ENCODE measurements at regions not wholly inside any gene's neighbourhood (a gene's known extent, or its start where the extent isn't known, plus 50 kb on each side); places are given as distances from the start of the nearest gene placed in this dataset.

GRCh38 chr15:98387866-98388265 is 260.5 kb upstream of the IGF1R start:
- CTCF ChIA-PET = interaction anchor here (1.1 to 1.3 kb wide), 2 partner anchors 34 to 41 kb away, joined by 3 read pairs; no protein-coding TSS in a partner anchor
- WGBS (ENCODE audit: missing lambda C conversion rate) = 0% methylated on average over 2 of the region's 2 CpGs

GRCh38 chr15:98390946-98391530 is 257.3 kb upstream of the IGF1R start:
- TF ChIP-seq HOXB13 (CRISPR knock-in tag; IDR thresholded peaks at IDR 0.05; ENCODE audit: low read depth) = no peak
- TF ChIP-seq JUNB (IDR thresholded peaks at IDR 0.05) = no peak
- TF ChIP-seq HDAC2 (IDR thresholded peaks at IDR 0.05) = no peak
- no peak for TF ChIP-seq FOSB (CRISPR knock-in tag; IDR thresholded peaks at IDR 0.05)
- TF ChIP-seq SREBF2 (IDR thresholded peaks at IDR 0.05) = no peak
- TF ChIP-seq CHD2 (IDR thresholded peaks at IDR 0.05; ENCODE audit: low read length, partially characterized antibody) = no peak
- TF ChIP-seq, protein P1, sequence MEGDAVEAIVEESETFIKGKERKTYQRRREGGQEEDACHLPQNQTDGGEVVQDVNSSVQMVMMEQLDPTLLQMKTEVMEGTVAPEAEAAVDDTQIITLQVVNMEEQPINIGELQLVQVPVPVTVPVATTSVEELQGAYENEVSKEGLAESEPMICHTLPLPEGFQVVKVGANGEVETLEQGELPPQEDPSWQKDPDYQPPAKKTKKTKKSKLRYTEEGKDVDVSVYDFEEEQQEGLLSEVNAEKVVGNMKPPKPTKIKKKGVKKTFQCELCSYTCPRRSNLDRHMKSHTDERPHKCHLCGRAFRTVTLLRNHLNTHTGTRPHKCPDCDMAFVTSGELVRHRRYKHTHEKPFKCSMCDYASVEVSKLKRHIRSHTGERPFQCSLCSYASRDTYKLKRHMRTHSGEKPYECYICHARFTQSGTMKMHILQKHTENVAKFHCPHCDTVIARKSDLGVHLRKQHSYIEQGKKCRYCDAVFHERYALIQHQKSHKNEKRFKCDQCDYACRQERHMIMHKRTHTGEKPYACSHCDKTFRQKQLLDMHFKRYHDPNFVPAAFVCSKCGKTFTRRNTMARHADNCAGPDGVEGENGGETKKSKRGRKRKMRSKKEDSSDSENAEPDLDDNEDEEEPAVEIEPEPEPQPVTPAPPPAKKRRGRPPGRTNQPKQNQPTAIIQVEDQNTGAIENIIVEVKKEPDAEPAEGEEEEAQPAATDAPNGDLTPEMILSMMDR (IDR thresholded peaks at IDR 0.05) = no peak
- FAIRE-seq (no peak), DNase-seq (ENCODE audit: low read depth in 1 of 2, low spot score in 1 of 2) (no peak), ATAC-seq (no peak)
- CTCF ChIA-PET = no interaction called here
- Histone ChIP-seq H3K27ac (no peak overlapping the region), H3K4me1 (no peaks in the 10 kb centered on the region), H3K4me3 (no peak overlapping the region), H3K9me3 (peaks cover 1% of the 10 kb centered on the region; the same call in 2 of the 3 replicates), H3K4me2 (no peak overlapping the region)
- WGBS (ENCODE audit: missing lambda C conversion rate) = 59% methylated on average over 7 of the region's 7 CpGs
- POLR2A ChIA-PET = no interaction called here

More at GRCh38 chr15:98387866-98388265, 260.5 kb upstream of the IGF1R start:
- POLR2A ChIA-PET = no interaction called here
- no peak overlapping the region for H3K4me3 ChIP-seq
- DNase-seq (ENCODE audit: low read depth in 1 of 2, low spot score in 1 of 2) = no peak
- no peak for TF ChIP-seq ZNF302 (CRISPR knock-in tag; IDR thresholded peaks at IDR 0.05)
- no peak for TF ChIP-seq JUN (IDR thresholded peaks at IDR 0.05)
- TF ChIP-seq, protein P2, sequence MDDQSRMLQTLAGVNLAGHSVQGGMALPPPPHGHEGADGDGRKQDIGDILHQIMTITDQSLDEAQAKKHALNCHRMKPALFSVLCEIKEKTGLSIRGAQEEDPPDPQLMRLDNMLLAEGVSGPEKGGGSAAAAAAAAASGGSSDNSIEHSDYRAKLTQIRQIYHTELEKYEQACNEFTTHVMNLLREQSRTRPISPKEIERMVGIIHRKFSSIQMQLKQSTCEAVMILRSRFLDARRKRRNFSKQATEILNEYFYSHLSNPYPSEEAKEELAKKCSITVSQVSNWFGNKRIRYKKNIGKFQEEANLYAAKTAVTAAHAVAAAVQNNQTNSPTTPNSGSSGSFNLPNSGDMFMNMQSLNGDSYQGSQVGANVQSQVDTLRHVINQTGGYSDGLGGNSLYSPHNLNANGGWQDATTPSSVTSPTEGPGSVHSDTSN (IDR thresholded peaks at IDR 0.05) = no peak
- no peak for TF ChIP-seq EHMT2 (IDR thresholded peaks at IDR 0.05; ENCODE audit: low read depth)
- TF ChIP-seq HOXB5 (CRISPR knock-in tag; IDR thresholded peaks at IDR 0.05) = no peak
- TF ChIP-seq BCL3 (IDR thresholded peaks at IDR 0.05) = no peak
- TF ChIP-seq HDAC2 (IDR thresholded peaks at IDR 0.05) = no peak
- TF ChIP-seq GATA3 (IDR thresholded peaks at IDR 0.05; ENCODE audit: borderline replicate concordance) = no peak
- no peak for TF ChIP-seq RNF2 (IDR thresholded peaks at IDR 0.05; ENCODE audit: borderline replicate concordance, low read depth)
- no peak for TF ChIP-seq CBX8 (IDR thresholded peaks at IDR 0.05)
- no peak for TF ChIP-seq TP53 (CRISPR knock-in tag; IDR thresholded peaks at IDR 0.05)
- TF ChIP-seq ZSCAN20 (CRISPR knock-in tag; IDR thresholded peaks at IDR 0.05) = no peak
- TF ChIP-seq KDM5A (IDR thresholded peaks at IDR 0.05) = no peak
- no peak for TF ChIP-seq CHD4 (IDR thresholded peaks at IDR 0.05; ENCODE audit: borderline replicate concordance)
- no peak for TF ChIP-seq FOSL2 (IDR thresholded peaks at IDR 0.05)
- no peak for TF ChIP-seq FOSL2 (CRISPR knock-in tag; IDR thresholded peaks at IDR 0.05)
- no peak for TF ChIP-seq FOSB (CRISPR knock-in tag; IDR thresholded peaks at IDR 0.05)
- TF ChIP-seq HMGXB4 (CRISPR knock-in tag; IDR thresholded peaks at IDR 0.05; ENCODE audit: borderline replicate concordance) = no peak
- TF ChIP-seq RCOR1 (IDR thresholded peaks at IDR 0.05; ENCODE audit: low read depth, low read length) = no peak
- no peak for TF ChIP-seq RARB (CRISPR knock-in tag; IDR thresholded peaks at IDR 0.05)
- FAIRE-seq = no peak
- H3K9me3 ChIP-seq = peaks cover 5% of the 10 kb centered on the region; the same call in 2 of the 3 replicates
- no peaks in the 10 kb centered on the region for H3K4me1 ChIP-seq
- no peak overlapping the region for H3K27ac ChIP-seq
- no peak overlapping the region for H3K4me2 ChIP-seq
- no peak for ATAC-seq

Measured in A549 (cell line).